ENCODE measurements at regions not wholly inside any gene's neighbourhood (a gene's known extent, or its start where the extent isn't known, plus 50 kb on each side); places are given as distances from the start of the nearest gene placed in this dataset.

- Histone ChIP-seq H3K27ac (ENCODE audit: low read depth in 1 of 2, low read length in 2 of 2) (no peak overlapping the region), H3K27me3 (ENCODE audit: control insufficient read depth in 1 of 2, insufficient read depth in 2 of 2, low read length in 1 of 2) (no peaks in the 10 kb centered on the region), H3K36me3 (ENCODE audit: control insufficient read depth in 1 of 2, insufficient read depth in 2 of 2, low read length in 1 of 2) (no peaks in the 10 kb centered on the region), H3K9me3 (ENCODE audit: control insufficient read depth, low read length) (no peaks in the 10 kb centered on the region), H3K4me1 (ENCODE audit: control insufficient read depth in 1 of 2, insufficient read depth in 2 of 2, low read length in 2 of 2) (no peaks in the 10 kb centered on the region), H3K4me3 (ENCODE audit: low read length in 2 of 2) (no peak overlapping the region)
- ATAC-seq (ENCODE audit: low FRiP score) (no peak), DNase-seq (no peak)
- 93 to 95% methylated on average over 3 of the region's 3 CpGs for WGBS, 2 donors
- intact Hi-C loops (cut with DNase I), result no loop called here
These were observed 1783.6 kb upstream of the FLRT2 start for GRCh38 chr14:83746336-83746735.

GRCh38 chr14:83757916-83758315, 1772.0 kb upstream of the FLRT2 start:
- H3K9me3 ChIP-seq (ENCODE audit: control insufficient read depth, low read length), result no peaks in the 10 kb centered on the region
- H3K27ac ChIP-seq (ENCODE audit: low read depth in 1 of 2, low read length in 2 of 2), result no peak overlapping the region
- ATAC-seq (ENCODE audit: low FRiP score), result no peak
- WGBS, 2 donors, result 63 to 68% methylated on average over 3 of the region's 3 CpGs
- intact Hi-C loops (cut with DNase I), result no loop called here
- no peak for DNase-seq
- H3K4me1 ChIP-seq (ENCODE audit: control insufficient read depth in 1 of 2, insufficient read depth in 2 of 2, low read length in 2 of 2), result no peaks in the 10 kb centered on the region
- no peak overlapping the region for H3K4me3 ChIP-seq (ENCODE audit: low read length in 2 of 2)
- no peaks in the 10 kb centered on the region for H3K27me3 ChIP-seq (ENCODE audit: control insufficient read depth in 1 of 2, insufficient read depth in 2 of 2, low read length in 1 of 2)
- H3K36me3 ChIP-seq (ENCODE audit: control insufficient read depth in 1 of 2, insufficient read depth in 2 of 2, low read length in 1 of 2), result no peaks in the 10 kb centered on the region

- DNase-seq, result no peak
- WGBS, 2 donors, result 88 to 89% methylated on average over 8 of the region's 8 CpGs
- intact Hi-C loops (cut with DNase I), result no loop called here
- H3K27me3 ChIP-seq (ENCODE audit: control insufficient read depth in 1 of 2, insufficient read depth in 2 of 2, low read length in 1 of 2), result no peaks in the 10 kb centered on the region
- no peak overlapping the region for H3K4me3 ChIP-seq (ENCODE audit: low read length in 2 of 2)
- ATAC-seq (ENCODE audit: low FRiP score), result no peak
- H3K4me1 ChIP-seq (ENCODE audit: control insufficient read depth in 1 of 2, insufficient read depth in 2 of 2, low read length in 2 of 2), result no peaks in the 10 kb centered on the region
- H3K36me3 ChIP-seq (ENCODE audit: control insufficient read depth in 1 of 2, insufficient read depth in 2 of 2, low read length in 1 of 2), result no peaks in the 10 kb centered on the region
- no peak overlapping the region for H3K27ac ChIP-seq (ENCODE audit: low read depth in 1 of 2, low read length in 2 of 2)
- no peaks in the 10 kb centered on the region for H3K9me3 ChIP-seq (ENCODE audit: control insufficient read depth, low read length)
These were observed 1765.0 kb upstream of the FLRT2 start for GRCh38 chr14:83764656-83765599.

GRCh38 chr14:83777516-83777915, 1752.4 kb upstream of the FLRT2 start:
- DNase-seq, result no peak
- 97 to 99% methylated on average over 1 of the region's 1 CpG for WGBS, 2 donors
- H3K4me3 ChIP-seq (ENCODE audit: low read length in 2 of 2), result no peak overlapping the region
- no peak for ATAC-seq (ENCODE audit: low FRiP score)
- no peak overlapping the region for H3K27ac ChIP-seq (ENCODE audit: low read depth in 1 of 2, low read length in 2 of 2)
- H3K9me3 ChIP-seq (ENCODE audit: control insufficient read depth, low read length), result no peaks in the 10 kb centered on the region
- no peaks in the 10 kb centered on the region for H3K36me3 ChIP-seq (ENCODE audit: control insufficient read depth in 1 of 2, insufficient read depth in 2 of 2, low read length in 1 of 2)
- no peaks in the 10 kb centered on the region for H3K4me1 ChIP-seq (ENCODE audit: control insufficient read depth in 1 of 2, insufficient read depth in 2 of 2, low read length in 2 of 2)
- intact Hi-C loops (cut with DNase I), result no loop called here
- H3K27me3 ChIP-seq (ENCODE audit: control insufficient read depth in 1 of 2, insufficient read depth in 2 of 2, low read length in 1 of 2), result no peaks in the 10 kb centered on the region

GRCh38 chr14:83779266-83779665, 1750.7 kb upstream of the FLRT2 start:
- intact Hi-C loops (cut with DNase I), result no loop called here
- Histone ChIP-seq H3K4me3 (ENCODE audit: low read length in 2 of 2) (no peak overlapping the region), H3K4me1 (ENCODE audit: control insufficient read depth in 1 of 2, insufficient read depth in 2 of 2, low read length in 2 of 2) (no peaks in the 10 kb centered on the region), H3K27me3 (ENCODE audit: control insufficient read depth in 1 of 2, insufficient read depth in 2 of 2, low read length in 1 of 2) (no peaks in the 10 kb centered on the region), H3K9me3 (ENCODE audit: control insufficient read depth, low read length) (no peaks in the 10 kb centered on the region), H3K27ac (ENCODE audit: low read depth in 1 of 2, low read length in 2 of 2) (no peak overlapping the region), H3K36me3 (ENCODE audit: control insufficient read depth in 1 of 2, insufficient read depth in 2 of 2, low read length in 1 of 2) (no peaks in the 10 kb centered on the region)
- WGBS, 2 donors, result 65 to 67% methylated on average over 2 of the region's 2 CpGs
- DNase-seq, result no peak
- ATAC-seq (ENCODE audit: low FRiP score), result no peak

GRCh38 chr14:83780321-83780720, 1749.6 kb upstream of the FLRT2 start:
- no peak for ATAC-seq (ENCODE audit: low FRiP score)
- Histone ChIP-seq H3K36me3 (ENCODE audit: control insufficient read depth in 1 of 2, insufficient read depth in 2 of 2, low read length in 1 of 2) (no peaks in the 10 kb centered on the region), H3K4me3 (ENCODE audit: low read length in 2 of 2) (no peak overlapping the region), H3K27ac (ENCODE audit: low read depth in 1 of 2, low read length in 2 of 2) (no peak overlapping the region), H3K27me3 (ENCODE audit: control insufficient read depth in 1 of 2, insufficient read depth in 2 of 2, low read length in 1 of 2) (no peaks in the 10 kb centered on the region), H3K9me3 (ENCODE audit: control insufficient read depth, low read length) (no peaks in the 10 kb centered on the region), H3K4me1 (ENCODE audit: control insufficient read depth in 1 of 2, insufficient read depth in 2 of 2, low read length in 2 of 2) (no peaks in the 10 kb centered on the region)
- WGBS, 2 donors, result 87 to 88% methylated on average over 3 of the region's 3 CpGs
- intact Hi-C loops (cut with DNase I), result no loop called here
- no peak for DNase-seq

GRCh38 chr14:83798421-83798820, 1731.5 kb upstream of the FLRT2 start:
- H3K36me3 ChIP-seq (ENCODE audit: control insufficient read depth in 1 of 2, insufficient read depth in 2 of 2, low read length in 1 of 2), result no peaks in the 10 kb centered on the region
- ATAC-seq (ENCODE audit: low FRiP score), result no peak
- intact Hi-C loops (cut with DNase I), result no loop called here
- no peaks in the 10 kb centered on the region for H3K27me3 ChIP-seq (ENCODE audit: control insufficient read depth in 1 of 2, insufficient read depth in 2 of 2, low read length in 1 of 2)
- 94 to 100% methylated on average over 2 of the region's 2 CpGs for WGBS, 2 donors
- no peaks in the 10 kb centered on the region for H3K4me1 ChIP-seq (ENCODE audit: control insufficient read depth in 1 of 2, insufficient read depth in 2 of 2, low read length in 2 of 2)
- no peak overlapping the region for H3K27ac ChIP-seq (ENCODE audit: low read depth in 1 of 2, low read length in 2 of 2)
- DNase-seq, result no peak
- H3K4me3 ChIP-seq (ENCODE audit: low read length in 2 of 2), result no peak overlapping the region
- no peaks in the 10 kb centered on the region for H3K9me3 ChIP-seq (ENCODE audit: control insufficient read depth, low read length)

- Histone ChIP-seq H3K4me3 (ENCODE audit: low read length in 2 of 2) (no peak overlapping the region), H3K4me1 (ENCODE audit: control insufficient read depth in 1 of 2, insufficient read depth in 2 of 2, low read length in 2 of 2) (no peaks in the 10 kb centered on the region), H3K27ac (ENCODE audit: low read depth in 1 of 2, low read length in 2 of 2) (no peak overlapping the region), H3K36me3 (ENCODE audit: control insufficient read depth in 1 of 2, insufficient read depth in 2 of 2, low read length in 1 of 2) (no peaks in the 10 kb centered on the region), H3K27me3 (ENCODE audit: control insufficient read depth in 1 of 2, insufficient read depth in 2 of 2, low read length in 1 of 2) (no peaks in the 10 kb centered on the region), H3K9me3 (ENCODE audit: control insufficient read depth, low read length) (no peaks in the 10 kb centered on the region)
- intact Hi-C loops (cut with DNase I), result no loop called here
- no peak for DNase-seq
- ATAC-seq (ENCODE audit: low FRiP score), result no peak
These were observed 1730.7 kb upstream of the FLRT2 start for GRCh38 chr14:83799233-83799632.

GRCh38 chr14:83814896-83815295, 1715.0 kb upstream of the FLRT2 start:
- WGBS, 2 donors, result 96 to 100% methylated on average over 1 of the region's 1 CpG
- H3K4me1 ChIP-seq (ENCODE audit: control insufficient read depth in 1 of 2, insufficient read depth in 2 of 2, low read length in 2 of 2), result no peaks in the 10 kb centered on the region
- H3K36me3 ChIP-seq (ENCODE audit: control insufficient read depth in 1 of 2, insufficient read depth in 2 of 2, low read length in 1 of 2), result no peaks in the 10 kb centered on the region
- H3K27me3 ChIP-seq (ENCODE audit: control insufficient read depth in 1 of 2, insufficient read depth in 2 of 2, low read length in 1 of 2), result no peaks in the 10 kb centered on the region
- H3K4me3 ChIP-seq (ENCODE audit: low read length in 2 of 2), result no peak overlapping the region
- H3K9me3 ChIP-seq (ENCODE audit: control insufficient read depth, low read length), result no peaks in the 10 kb centered on the region
- DNase-seq (no peak), ATAC-seq (ENCODE audit: low FRiP score) (no peak)
- H3K27ac ChIP-seq (ENCODE audit: low read depth in 1 of 2, low read length in 2 of 2), result no peak overlapping the region
- intact Hi-C loops (cut with DNase I), result no loop called here

All from aorta (tissue), 5 donors.